ENCODE measurements at regions not wholly inside any gene's neighbourhood (a gene's known extent, or its start where the extent isn't known, plus 50 kb on each side); places are given as distances from the start of the nearest gene placed in this dataset.

- TF ChIP-seq MAZ (IDR thresholded peaks at IDR 0.05; ENCODE audit: borderline replicate concordance, low read depth, low read length) (no peak), SMC3 (IDR thresholded peaks at IDR 0.05; ENCODE audit: low read depth, low read length) (no peak), BHLHE40 (IDR thresholded peaks at IDR 0.05; ENCODE audit: low read depth, low read length) (no peak)
- TF ChIP-seq, protein P1, sequence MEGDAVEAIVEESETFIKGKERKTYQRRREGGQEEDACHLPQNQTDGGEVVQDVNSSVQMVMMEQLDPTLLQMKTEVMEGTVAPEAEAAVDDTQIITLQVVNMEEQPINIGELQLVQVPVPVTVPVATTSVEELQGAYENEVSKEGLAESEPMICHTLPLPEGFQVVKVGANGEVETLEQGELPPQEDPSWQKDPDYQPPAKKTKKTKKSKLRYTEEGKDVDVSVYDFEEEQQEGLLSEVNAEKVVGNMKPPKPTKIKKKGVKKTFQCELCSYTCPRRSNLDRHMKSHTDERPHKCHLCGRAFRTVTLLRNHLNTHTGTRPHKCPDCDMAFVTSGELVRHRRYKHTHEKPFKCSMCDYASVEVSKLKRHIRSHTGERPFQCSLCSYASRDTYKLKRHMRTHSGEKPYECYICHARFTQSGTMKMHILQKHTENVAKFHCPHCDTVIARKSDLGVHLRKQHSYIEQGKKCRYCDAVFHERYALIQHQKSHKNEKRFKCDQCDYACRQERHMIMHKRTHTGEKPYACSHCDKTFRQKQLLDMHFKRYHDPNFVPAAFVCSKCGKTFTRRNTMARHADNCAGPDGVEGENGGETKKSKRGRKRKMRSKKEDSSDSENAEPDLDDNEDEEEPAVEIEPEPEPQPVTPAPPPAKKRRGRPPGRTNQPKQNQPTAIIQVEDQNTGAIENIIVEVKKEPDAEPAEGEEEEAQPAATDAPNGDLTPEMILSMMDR (conservative IDR thresholded peaks at IDR 0.05; ENCODE audit: low read depth, low read length) = no peak
- Histone ChIP-seq H3K79me1 (ENCODE audit: low read depth in 1 of 2, low read length in 2 of 2) (no peaks in the 10 kb centered on the region), H2AFZ (replicated peaks; ENCODE audit: low read length, poor library complexity) (no peak overlapping the region), H2AK9ac (replicated peaks; ENCODE audit: low read depth, low read length, poor library complexity) (no peak overlapping the region), H3K23ac (ENCODE audit: low read depth, low read length) (no peak overlapping the region), H3K27me3 (ENCODE audit: control insufficient read depth, insufficient read depth, low read length) (no peaks in the 10 kb centered on the region), H4K5ac (ENCODE audit: low read depth, low read length) (no peak overlapping the region), H3K4me2 (ENCODE audit: low read depth, low read length) (no peak overlapping the region), H3K18ac (ENCODE audit: low read depth, low read length) (no peak overlapping the region), H3K9me3 (ENCODE audit: control insufficient read depth, insufficient read depth, low read length) (peaks cover 69% of the 10 kb centered on the region), H3K4me1 (ENCODE audit: control insufficient read depth, insufficient read depth, low read length) (no peaks in the 10 kb centered on the region), H3K4me3 (ENCODE audit: insufficient read depth, low read depth, low read length) (no peak overlapping the region), H4K8ac (ENCODE audit: low read depth in 2 of 2, low read length in 2 of 2) (no peak overlapping the region), H3K56ac (ENCODE audit: extremely low read depth, insufficient read depth, low read length) (no peak overlapping the region), H3K9me1 (ENCODE audit: insufficient read depth, low read length) (no peaks in the 10 kb centered on the region), H2BK5ac (ENCODE audit: low read depth, low read length, poor library complexity, severe bottlenecking) (no peak overlapping the region), H2BK20ac (ENCODE audit: low read depth, low read length) (no peak overlapping the region), H2BK120ac (ENCODE audit: low read depth, low read length) (no peak overlapping the region), H3K36me3 (ENCODE audit: control insufficient read depth, insufficient read depth, low read length) (no peaks in the 10 kb centered on the region), H4K91ac (ENCODE audit: insufficient read depth, low read depth, low read length) (no peak overlapping the region), H4K20me1 (ENCODE audit: insufficient read depth, low read length) (no peaks in the 10 kb centered on the region), H3K9ac (ENCODE audit: low read depth, low read length) (no peak overlapping the region), H3K14ac (replicated peaks; ENCODE audit: low read depth, low read length) (no peak overlapping the region), H3K27ac (ENCODE audit: insufficient read depth, low read length) (no peak overlapping the region), H2AK5ac (ENCODE audit: low read depth, low read length) (no peak overlapping the region), H3K4ac (ENCODE audit: low read depth, low read length) (no peak overlapping the region), H2BK15ac (ENCODE audit: low read depth, low read length) (no peak overlapping the region)
- ChIA-PET POLR2A (ENCODE audit: unreplicated experiment) (no interaction called here), CTCF (no interaction called here)
- ATAC-seq (ENCODE audit: low read depth) (no peak), DNase-seq (no peak)
- in situ Hi-C loops (cut with MboI; ENCODE audit: low sequenced_read_pairs) (no loop called here), dilution Hi-C loops (cut with HindIII; ENCODE audit: low sequenced_read_pairs, unreplicated experiment) (no loop called here), intact Hi-C loops (cut with micrococcal nuclease) (no loop called here)
- BruUV-seq (replicated peaks) = no TSS peak
- 71% methylated on average over 12 of the region's 33 CpGs; no CpG with 5 or more reads in 1 of the 2 experiments for WGBS, 2 experiments (ENCODE audit: extremely low coverage in 2 of 2, insufficient read length in 1 of 2)
Measured at GRCh38 chr22:48612077-48612995, 1215.3 kb downstream of the BRD1 start.

Data from IMR-90 (cell line).